Mammary epithelial cell (primary cell): ENCODE measurements at regions not wholly inside any gene's neighbourhood (a gene's known extent, or its start where the extent isn't known, plus 50 kb on each side); places are given as distances from the start of the nearest gene placed in this dataset.

ENCODE experiments used
- CTCF ChIP-seq, 2 donors: IDR thresholded peaks in 1 of 2; conservative IDR thresholded peaks in 1 of 2; 2 replicates each; pipeline ENCODE4 v1.5.1; 2011 to 2012; ENCODE audit warnings: inconsistent platforms in 2 of 2, low read length in 2 of 2, mild to moderate bottlenecking in 2 of 2, control low read depth in 1 of 2, low read depth in 1 of 2; ENCODE audit not compliant: insufficient read depth in 1 of 2; ENCODE audit errors: extremely low read depth in 1 of 2
- EZH2 ChIP-seq: IDR thresholded peaks from 2 replicates; pipeline ENCODE4 v1.6.1; 2012; ENCODE audit warnings: low read length, inconsistent platforms, borderline replicate concordance

DNA sequence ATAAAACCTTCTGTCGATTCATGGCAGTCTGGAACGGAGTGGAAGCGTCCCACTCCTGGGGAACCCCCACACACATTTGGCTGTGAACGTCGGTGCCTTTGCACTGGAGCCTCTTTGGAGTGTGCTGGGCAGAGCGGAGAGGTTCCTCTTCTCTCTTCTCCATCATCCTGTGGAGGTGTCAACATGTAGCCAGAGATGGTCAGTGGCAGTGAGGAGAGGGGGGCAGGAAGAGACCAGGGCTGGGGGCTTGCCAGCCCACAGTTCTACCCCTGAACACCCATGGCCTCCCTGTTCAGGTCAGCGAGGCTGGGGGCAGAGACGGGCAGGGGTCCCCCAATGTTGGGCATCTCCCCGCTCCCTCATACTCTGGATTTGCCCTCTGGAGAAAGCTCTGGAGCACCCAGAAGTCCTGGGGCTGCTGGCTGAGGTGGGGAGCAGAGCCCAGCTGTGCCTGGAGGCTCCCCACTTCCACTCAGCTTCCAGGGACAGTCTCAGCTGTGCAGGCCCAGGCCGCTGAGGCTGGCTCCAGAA lies 223.7 kb downstream of the SEC14L1 start:
- no peak for TF ChIP-seq CTCF (conservative IDR thresholded peaks at IDR 0.05 in 1 of 2, IDR thresholded peaks at IDR 0.05 in 1 of 2; ENCODE audit: extremely low read depth in 1 of 2, insufficient read depth in 1 of 2, low read depth in 1 of 2, low read length in 2 of 2)
- no peak for TF ChIP-seq EZH2
